SK-N-MC (cell line): ENCODE measurements at regions not wholly inside any gene's neighbourhood (a gene's known extent, or its start where the extent isn't known, plus 50 kb on each side); places are given as distances from the start of the nearest gene placed in this dataset.
"Not testable (repeated sequence)": the region's sequence is repeated elsewhere in the genome, so short reads cannot be mapped to it uniquely, and the experiment has no call there.

ENCODE experiments used
- DNase-seq: peaks from one replicate; pipeline ENCODE4 v3.0.0-alpha.2; 2011; ENCODE audit warnings: low read depth, low spot score
- H3K27ac ChIP-seq: fragments of 200-600 bp; sonication (generic); 2 replicates; pipeline ENCODE4 v1.5.1; 2016; ENCODE audit warnings: mixed run types
- H3K36me3 ChIP-seq: fragments of 200-600 bp; sonication (generic); 2 replicates; pipeline ENCODE4 v1.6.1; 2017; ENCODE audit warnings: antibody characterized with exemption, low read length, mixed read lengths; ENCODE audit not compliant: insufficient read depth
- H3K4me3 ChIP-seq: fragments of 200-600 bp; sonication (generic); 2 replicates; pipeline ENCODE4 v1.5.1; 2016
- H3K9ac ChIP-seq: fragments of 200-600 bp; sonication (generic); 2 replicates; pipeline ENCODE4 v1.8.0; 2017; ENCODE audit warnings: mixed run types, mixed read lengths; ENCODE audit not compliant: insufficient read length
- H3K9me3 ChIP-seq: fragments of 200-600 bp; sonication (generic); 2 replicates; pipeline ENCODE4 v1.6.1; 2017; ENCODE audit warnings: low read depth, mild to moderate bottlenecking, antibody characterized with exemption, low read length, moderate library complexity, mixed read lengths
- EZH2 ChIP-seq: fragments of 200-600 bp; sonication (generic); IDR thresholded peaks from one replicate; pipeline ENCODE4 v1.6.1; 2017; ENCODE audit warnings: antibody characterized with exemption
- FOXP2 ChIP-seq: optimal IDR thresholded peaks from 2 replicates; pipeline ENCODE3; 2011; ENCODE audit warnings: mild to moderate bottlenecking, moderate library complexity; ENCODE audit not compliant: insufficient read depth; ENCODE audit errors: extremely low read length, control extremely low read depth
- POLR2AphosphoS5 ChIP-seq: IDR thresholded peaks from 2 replicates; pipeline ENCODE4 v1.6.1; 2012; ENCODE audit warnings: mild to moderate bottlenecking, low read depth, low read length, borderline replicate concordance

GRCh38 chr6:104676679-104677078, 183.0 kb downstream of the HACE1 start:
- not testable (repeated sequence) for H3K9ac ChIP-seq, DNase-seq, H3K9me3 ChIP-seq, H3K4me3 ChIP-seq, H3K36me3 ChIP-seq, H3K27ac ChIP-seq

- H3K36me3 ChIP-seq, H3K9ac ChIP-seq, H3K9me3 ChIP-seq, DNase-seq, H3K4me3 ChIP-seq, H3K27ac ChIP-seq: not testable (repeated sequence)
Measured at GRCh38 chr6:104675161-104675560, 184.6 kb downstream of the HACE1 start.

DNA sequence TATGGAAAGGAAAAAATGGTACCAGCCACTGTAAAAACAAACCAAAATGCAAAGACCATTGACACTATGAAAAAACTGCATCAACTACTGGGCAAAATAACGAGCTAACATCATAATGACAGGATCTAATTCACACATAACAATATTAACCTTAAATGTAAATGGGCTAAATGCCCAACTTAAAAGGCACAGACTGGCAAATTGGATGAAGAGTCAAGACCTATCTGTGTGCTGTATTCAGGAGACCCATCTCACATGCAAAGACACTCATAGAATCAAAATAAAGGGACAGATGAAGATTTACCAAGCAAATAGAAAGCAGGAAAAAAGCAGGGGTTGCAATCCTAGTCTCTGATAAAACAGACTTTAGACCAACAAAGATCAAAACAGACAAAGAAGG, 186.6 kb downstream of the HACE1 start:
- H3K9ac ChIP-seq, H3K4me3 ChIP-seq, DNase-seq, H3K27ac ChIP-seq, H3K36me3 ChIP-seq, H3K9me3 ChIP-seq: not testable (repeated sequence)

DNA sequence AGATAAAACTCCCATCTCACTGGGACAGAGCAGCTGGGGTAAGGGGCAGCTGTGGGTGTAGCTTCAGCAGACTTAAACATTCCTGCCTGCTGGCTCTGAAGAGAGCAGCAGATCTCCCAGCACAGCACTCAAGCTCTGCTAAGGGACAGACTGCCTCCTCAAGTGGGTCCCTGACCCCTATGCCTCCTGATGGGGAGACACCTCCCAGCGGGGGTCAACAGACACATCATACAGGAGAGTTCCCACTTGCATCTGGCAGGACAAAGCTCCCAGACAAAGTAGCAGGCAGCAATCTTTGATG, 188.2 kb downstream of the HACE1 start:
- H3K9ac ChIP-seq, DNase-seq, H3K4me3 ChIP-seq, H3K9me3 ChIP-seq, H3K36me3 ChIP-seq, H3K27ac ChIP-seq: not testable (repeated sequence)

DNA sequence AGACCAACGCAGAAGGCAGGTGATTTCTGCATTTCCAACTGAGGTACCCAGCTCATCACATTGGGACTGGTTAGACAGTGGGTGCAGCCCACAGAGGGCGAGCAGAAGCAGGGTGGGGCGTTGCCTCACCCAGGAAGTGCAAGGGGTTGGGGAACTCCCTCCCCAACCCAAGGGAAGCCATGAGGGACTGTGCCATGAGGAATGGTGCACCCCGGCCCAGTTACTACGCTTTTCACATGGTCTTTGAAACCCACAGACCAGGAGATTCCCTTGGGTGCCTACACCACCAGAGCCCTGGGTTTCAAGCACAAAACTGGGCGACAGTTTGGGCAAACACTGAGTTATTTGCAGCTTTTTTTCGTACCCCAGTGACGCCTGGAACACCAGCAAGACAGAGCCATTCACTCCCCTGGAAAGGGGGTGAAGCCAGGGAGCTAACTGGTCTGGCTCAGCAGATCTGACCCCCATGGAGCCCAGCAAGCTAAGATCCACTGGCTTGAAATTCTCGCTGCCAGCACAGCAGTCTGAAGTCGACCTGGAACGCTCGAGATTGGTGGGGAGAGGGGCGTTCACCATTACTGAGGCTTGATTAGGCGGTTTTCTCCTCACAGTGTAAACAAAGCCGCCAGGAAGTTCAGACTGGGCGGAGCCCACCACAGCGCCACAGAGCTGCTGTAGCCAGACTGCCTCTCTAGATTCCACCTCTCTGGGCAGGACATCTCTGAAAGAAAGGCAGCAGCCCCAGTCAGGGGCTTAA, 188.7 kb downstream of the HACE1 start:
- not testable (repeated sequence) for H3K27ac ChIP-seq, H3K9me3 ChIP-seq, DNase-seq, H3K9ac ChIP-seq, H3K4me3 ChIP-seq, H3K36me3 ChIP-seq

DNA sequence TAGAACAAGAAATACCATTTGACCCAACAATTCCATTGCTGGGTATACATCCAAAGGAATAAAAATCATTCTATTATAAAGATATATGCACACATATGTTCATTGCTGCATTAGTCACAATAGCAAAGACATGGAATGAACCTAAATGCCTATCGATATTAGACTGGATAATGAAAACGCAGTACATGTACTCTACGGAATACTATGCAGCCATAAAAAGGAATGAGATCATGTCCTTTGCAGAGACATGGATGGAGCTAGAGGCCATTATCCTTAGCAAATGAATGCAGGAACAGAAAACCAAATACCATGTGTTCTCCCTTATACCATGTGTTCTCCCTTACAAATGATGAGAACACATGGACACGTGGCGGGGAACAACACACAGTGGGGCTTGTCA, 190.2 kb downstream of the HACE1 start:
- Histone ChIP-seq H3K9me3 (no peaks in the 10 kb centered on the region), H3K36me3 (no peaks in the 10 kb centered on the region), H3K9ac (no peak overlapping the region), H3K27ac (no peak overlapping the region), H3K4me3 (no peak overlapping the region)
- DNase-seq = no peak
- TF ChIP-seq POLR2AphosphoS5 (no peak), EZH2 (no peak), FOXP2 (no peak)

DNA sequence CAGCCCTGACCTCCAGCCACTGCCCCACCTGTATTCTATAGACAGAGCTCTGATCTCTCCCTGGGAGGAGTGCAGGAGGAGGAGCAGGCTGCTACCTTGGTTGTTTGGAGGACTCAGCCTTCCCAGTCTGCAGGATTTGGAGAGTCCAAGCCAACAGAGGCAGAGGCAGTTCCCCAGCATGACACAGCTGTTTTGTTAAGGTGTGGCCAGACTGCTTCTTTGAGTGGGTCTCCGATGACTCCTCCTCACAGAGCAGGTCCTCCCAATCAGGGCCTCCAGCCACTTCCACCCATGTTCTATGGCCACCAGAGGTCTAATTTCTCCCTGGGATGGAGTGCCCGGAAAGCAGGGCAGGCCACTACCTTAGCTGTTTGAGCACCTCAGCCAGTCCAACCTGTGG, 203.5 kb downstream of the HACE1 start:
- Histone ChIP-seq H3K36me3 (no peaks in the 10 kb centered on the region), H3K9me3 (no peaks in the 10 kb centered on the region), H3K4me3 (no peak overlapping the region), H3K27ac (no peak overlapping the region), H3K9ac (no peak overlapping the region)
- DNase-seq = no peak
- TF ChIP-seq POLR2AphosphoS5 (no peak), FOXP2 (no peak), EZH2 (no peak)

DNA sequence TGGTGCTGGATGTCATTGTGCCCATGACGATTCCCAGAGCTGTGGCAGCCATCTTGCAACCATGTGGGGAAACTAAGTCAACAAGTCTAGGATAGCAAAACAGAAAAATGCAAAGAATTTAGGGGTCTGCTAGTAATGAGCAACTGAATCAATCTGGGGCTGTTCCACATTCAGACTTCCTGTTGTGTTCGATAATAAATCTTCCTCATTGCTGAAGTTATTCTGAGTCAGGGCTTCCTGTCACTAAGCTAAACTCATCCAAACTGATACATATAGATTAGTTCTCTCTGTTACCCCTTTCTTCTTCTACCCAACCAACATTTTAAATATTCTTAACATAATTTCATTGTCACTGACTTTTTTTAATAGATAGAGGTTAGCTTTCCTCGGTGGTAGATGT, 205.9 kb downstream of the HACE1 start:
- Histone ChIP-seq H3K9me3 (no peaks in the 10 kb centered on the region), H3K9ac (no peak overlapping the region), H3K36me3 (no peaks in the 10 kb centered on the region), H3K4me3 (no peak overlapping the region), H3K27ac (0 out of 2 replicates have a peak overlapping the region, but pooled peaks have one; percentile 51)
- no peak for DNase-seq
- no peak for TF ChIP-seq FOXP2
- no peak for TF ChIP-seq POLR2AphosphoS5
- TF ChIP-seq EZH2 = no peak

GRCh38 chr6:104648347-104648746, 211.4 kb downstream of the HACE1 start:
- TF ChIP-seq EZH2 (no peak), FOXP2 (no peak), POLR2AphosphoS5 (no peak)
- H3K9me3 ChIP-seq = no peaks in the 10 kb centered on the region
- no peaks in the 10 kb centered on the region for H3K36me3 ChIP-seq
- no peak overlapping the region for H3K9ac ChIP-seq
- H3K4me3 ChIP-seq = no peak overlapping the region
- DNase-seq = no peak
- no peak overlapping the region for H3K27ac ChIP-seq

GRCh38 chr6:104644848-104645247, 214.9 kb downstream of the HACE1 start:
- no peak overlapping the region for H3K9ac ChIP-seq
- H3K27ac ChIP-seq = no peak overlapping the region
- H3K36me3 ChIP-seq = no peaks in the 10 kb centered on the region
- H3K4me3 ChIP-seq = no peak overlapping the region
- no peak for DNase-seq
- H3K9me3 ChIP-seq = no peaks in the 10 kb centered on the region
- TF ChIP-seq POLR2AphosphoS5 (no peak), FOXP2 (no peak), EZH2 (no peak)
